GM18517 (cell line): ENCODE measurements at regions not wholly inside any gene's neighbourhood (a gene's known extent, or its start where the extent isn't known, plus 50 kb on each side); places are given as distances from the start of the nearest gene placed in this dataset.

Experiments used
- ATAC-seq: cut with Tn5 transposase; IDR thresholded peaks from one replicate; pipeline ENCODE4 v1.9.1; 2021; ENCODE audit warnings: mild to moderate bottlenecking, moderate library complexity; ENCODE audit not compliant: unreplicated experiment

DNA sequence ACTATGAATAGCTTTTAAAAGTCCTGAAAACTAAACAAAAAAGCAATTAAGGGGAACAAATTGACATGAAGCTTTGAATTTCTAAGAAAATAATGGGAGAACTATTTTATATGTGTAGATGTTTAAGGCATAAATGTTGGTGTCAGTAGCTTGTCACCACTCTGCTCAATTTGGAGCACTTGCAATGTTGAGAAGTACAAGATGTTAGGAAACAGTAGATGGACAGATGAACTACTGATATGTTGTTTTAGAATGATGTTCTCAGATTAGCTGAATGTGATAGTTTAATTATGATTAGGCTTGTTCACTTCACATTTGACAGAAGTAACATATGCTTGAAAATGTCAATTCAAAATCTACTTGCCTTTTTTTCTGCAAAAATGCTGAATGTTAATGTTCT, 525.7 kb upstream of the IGFBP7 start:
- ATAC-seq, result no peak

DNA sequence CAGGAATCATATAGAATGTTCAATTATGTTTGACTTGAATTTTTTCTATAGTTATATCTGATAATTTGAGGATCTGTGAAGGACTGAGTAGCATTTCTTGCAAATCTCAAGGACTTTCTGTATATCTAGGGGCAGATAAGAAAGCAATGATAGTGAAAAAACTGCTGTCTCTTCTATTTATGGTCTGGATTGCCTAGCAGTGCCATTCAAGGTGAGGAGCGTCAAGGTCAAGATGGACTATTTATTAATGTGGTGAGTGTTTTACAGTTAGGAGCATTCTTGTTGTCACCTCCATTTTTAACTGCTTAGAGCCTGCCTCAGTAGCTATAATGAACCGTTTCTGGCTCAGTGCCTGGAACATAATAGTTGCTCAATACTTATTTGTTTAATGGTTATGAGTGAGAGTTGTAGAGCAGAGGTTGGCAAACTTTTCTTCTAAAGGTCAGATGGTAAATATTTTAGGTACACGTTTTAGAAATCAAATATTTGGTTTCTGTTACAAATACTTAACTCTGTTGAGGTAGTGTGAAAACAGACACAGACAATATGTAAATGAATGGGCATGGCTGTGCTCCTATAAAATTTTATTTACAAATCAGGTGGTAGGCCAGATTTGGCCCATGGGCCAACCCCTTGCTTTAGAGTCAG, 523.2 kb upstream of the IGFBP7 start:
- ATAC-seq, result no peak

DNA sequence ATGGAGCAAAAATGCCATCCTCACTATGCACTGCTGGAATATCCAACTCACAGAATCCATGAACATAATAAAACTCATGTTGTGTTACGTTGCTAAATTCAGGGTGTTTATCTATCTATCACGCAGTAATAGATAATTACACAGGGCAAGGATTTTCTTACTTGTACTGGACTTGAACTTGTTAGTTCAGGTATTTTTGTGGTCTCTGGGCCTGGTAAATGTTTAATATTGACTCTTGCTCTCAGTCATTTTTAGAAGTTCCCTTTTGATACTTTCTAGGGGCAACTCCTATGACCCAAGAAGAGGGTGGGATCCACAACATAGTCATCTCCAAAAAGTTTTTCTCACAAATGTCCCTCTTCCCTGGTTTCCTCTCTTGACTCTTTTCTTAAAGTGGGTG, 522.4 kb upstream of the IGFBP7 start:
- ATAC-seq, result peak; percentile 52

DNA sequence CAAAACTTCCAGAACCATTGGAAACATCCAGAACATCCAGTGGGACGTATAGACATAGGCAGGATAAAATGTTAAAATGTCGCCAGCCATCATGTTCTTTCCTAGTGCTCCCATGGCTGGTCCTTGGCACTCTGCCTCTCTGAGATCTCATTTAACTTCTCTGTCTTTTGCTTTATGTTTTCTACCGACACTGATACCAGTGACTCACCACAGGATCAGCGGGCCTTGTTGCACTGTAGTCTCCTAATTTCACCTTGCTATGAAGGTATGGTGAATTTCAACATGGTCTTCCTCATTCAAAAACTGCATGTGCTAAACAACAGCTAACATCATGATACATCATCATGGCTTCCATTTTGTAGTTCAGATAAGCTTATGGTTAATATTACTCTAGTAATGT, 521.0 kb upstream of the IGFBP7 start:
- ATAC-seq, result no peak

DNA sequence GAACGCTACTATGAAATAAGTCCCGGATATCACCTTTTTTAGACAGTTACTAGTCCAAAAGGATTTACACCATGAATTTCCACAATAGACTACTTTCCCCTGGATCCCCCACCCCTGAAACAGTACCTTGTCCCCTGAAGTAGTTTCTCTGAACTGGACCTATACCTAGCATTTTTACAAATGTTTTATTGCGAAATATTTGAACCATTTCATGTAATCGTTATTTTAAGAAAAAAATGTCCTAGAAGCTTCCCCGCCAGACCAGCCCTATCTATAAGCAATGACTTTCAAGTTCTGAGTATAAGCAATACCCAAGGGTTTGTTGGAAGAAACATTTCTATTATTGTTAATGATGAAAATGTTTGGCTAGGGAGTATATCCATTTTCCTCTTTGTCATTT, 517.8 kb upstream of the IGFBP7 start:
- no peak for ATAC-seq

DNA sequence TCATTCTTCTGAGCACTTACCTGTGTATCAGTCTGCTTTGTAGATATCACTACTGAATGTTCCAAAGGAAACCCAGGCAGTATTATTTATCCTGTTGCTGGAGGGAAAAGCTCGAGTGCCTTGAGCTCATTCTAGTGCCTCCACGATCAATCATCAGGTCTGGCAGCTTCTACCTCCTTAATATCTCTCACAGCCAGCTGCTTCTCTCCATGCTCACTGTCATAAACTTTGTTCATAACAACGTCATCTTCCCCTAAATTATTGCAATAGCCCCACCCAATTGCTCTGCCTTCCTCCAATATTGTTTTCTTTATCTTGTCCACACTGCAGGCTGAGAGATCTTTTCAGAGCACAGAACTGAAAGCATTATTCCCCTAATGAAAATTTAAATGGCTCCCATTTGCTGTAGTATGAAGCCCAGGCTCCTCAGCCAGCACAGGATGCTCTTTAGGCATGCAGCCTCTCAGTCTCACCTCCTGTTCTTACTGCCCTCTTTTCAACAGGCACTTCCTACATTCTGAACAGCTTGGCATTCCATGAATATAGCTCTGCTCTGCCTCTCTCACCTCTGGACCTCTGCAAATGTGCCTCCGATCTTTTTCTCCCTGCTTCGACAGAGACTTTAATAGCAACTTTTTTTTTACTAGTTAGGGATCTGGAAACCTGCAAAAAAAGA, 504.2 kb upstream of the IGFBP7 start:
- ATAC-seq, result no peak

DNA sequence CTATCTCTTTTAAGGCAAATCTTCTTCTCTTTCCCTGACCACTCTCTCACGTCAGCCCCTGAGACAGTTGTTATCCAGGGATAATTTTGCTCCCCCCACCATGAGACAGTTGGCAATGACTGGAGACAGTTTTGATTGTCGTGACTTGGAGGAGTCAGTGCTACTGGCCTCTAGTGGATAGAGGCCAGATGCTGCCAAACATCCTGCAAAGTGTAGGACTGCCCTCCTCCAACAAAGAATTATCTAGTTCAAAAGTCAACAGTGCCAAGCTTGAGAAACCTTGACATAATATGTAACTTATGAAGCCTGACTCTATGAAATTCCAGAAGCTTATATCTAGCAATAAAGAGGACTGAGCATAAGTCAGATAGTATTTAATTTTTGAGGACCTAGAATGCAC, 502.1 kb upstream of the IGFBP7 start:
- no peak for ATAC-seq

DNA sequence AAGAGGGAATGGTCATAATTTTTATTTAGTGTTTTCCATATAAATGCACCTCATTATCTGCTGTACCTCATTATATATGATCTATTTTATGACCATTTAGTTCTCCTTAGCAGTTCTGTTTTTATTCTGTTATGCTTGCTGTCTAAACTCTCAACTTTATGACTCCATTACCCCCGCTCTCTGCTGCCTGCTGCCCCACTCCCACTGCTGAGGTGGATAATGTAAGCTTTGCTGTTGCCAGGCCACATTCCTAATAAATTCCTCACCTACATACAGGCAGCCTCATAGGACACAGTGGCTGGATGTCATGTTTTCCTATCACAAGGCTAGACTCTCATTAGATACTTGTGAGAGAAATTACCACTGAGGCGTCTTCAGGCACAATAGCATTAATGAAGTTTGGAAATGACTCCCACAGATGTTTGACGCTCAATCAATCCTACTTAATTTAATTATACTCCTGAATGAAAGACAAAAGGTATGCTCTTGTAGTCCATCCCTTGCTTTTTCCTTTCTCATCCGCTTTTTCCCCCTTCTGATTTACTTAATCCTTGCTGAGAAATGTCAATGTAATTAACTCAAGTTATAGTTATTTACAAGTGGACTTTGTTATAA, 497.5 kb upstream of the IGFBP7 start:
- no peak for ATAC-seq

DNA sequence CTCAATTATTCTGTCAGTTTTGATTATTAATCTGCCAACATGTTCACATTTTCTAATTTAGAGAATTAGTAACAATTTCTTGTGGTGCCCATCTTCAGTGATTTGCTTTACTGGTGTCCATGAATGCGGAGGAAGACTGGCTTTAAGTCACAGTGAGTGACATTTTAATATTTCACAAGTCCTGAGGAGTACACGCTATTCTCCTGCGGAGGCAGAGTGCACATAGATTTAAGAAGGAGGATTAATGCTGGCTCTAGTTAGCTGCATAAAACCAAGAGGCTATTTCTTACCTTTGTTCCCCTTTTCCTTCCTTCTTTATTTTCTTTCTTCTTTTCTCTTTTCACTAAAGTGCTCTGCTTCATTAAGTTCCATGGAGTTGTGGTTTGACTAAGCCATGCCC, 495.2 kb upstream of the IGFBP7 start:
- ATAC-seq, result no peak

DNA sequence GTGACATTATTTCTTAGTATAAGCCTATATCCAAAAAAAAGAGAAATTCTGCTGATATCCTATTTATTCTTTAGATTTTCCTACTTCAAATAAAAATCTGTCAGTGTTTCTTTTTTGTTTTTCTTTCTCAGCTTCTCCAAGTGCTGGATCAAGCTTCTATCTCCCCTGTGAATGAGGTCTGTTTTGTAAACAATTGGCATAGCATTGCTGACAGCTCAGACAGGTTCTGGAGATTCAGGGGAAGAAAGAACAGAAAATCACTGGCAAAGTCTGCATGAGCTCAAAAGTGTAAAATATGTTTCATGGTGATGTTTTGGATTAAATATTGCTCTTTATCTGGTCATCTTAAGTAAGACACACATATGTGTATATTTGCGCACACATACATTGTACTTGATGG, 492.0 kb upstream of the IGFBP7 start:
- no peak for ATAC-seq

DNA sequence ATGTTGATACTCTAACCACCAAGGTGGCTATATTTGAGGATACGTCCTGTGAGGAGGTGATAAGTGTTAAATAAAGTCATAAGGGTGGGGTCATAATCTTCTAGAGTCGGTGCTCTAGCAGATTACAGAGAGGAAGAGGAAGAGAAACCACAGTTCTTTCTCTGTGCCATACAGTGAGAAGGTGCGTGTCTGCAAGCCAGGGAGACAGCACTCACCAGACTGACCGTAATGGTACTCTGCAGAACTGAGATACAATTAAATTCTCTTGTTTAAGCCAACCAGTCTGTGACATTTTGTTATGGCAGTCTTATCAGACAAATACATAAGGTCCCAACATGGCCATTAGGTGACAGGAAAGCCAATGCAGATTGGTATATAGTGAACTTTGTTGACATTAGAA, 480.9 kb upstream of the IGFBP7 start:
- peak; percentile 78 for ATAC-seq

DNA sequence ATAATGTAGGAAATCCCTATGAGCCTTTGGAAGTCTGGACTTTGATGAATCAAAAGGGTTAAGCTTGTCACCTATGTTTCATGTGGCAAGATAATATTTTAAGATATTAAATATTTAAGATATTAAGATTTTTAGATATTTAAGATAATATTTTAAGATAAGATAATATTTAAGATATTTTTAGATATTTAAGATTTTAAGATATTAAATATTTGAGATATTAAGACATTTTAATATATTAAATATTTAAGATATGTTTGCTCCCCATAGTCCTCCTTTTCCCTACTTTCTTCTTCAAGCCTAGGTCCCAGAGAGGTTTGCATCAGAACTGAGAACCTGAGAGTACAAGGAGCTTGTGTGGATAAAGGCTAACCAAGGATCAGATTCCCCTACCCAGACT, 478.4 kb upstream of the IGFBP7 start:
- ATAC-seq, result no peak

DNA sequence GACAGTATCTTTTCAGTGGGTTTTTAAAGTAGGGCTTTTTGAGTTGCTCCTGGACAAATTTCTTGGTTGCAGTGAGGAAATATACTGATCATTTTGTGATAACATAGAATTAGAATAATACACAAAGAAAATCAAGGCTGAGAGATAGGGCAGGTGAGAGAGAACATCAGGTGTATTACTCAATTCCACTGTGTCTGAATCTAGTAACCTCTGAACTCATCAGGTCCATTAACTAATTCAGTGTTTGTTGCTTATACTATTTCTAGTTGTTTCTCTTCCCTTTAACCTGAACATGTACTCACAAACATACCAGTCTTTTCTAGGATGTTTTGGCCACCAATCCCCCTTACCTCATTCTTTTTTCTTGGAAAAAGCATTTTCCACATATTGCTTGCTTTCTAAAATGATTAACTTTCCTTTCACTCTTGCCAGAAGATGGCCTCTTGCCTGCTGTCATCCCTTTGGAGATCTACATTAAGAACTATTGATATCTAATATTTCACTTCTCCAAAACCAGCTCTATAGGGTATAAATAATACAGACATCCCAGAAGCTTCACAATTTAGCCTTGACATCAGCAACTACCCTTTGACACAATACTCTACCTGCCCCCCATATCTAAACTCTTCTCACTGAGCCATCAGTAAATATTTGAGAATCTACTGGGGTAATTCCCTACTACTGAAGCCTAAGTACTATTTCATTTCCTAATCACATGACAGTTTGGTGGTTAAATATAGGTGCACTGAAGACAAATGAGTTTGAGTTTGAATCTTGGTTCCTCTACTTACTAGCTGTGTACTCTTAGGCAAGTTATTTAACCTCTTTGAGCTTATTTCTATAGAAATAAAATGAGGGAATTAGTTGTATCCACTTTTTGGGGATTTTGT, 470.8 kb upstream of the IGFBP7 start:
- ATAC-seq, result peak; percentile 96

DNA sequence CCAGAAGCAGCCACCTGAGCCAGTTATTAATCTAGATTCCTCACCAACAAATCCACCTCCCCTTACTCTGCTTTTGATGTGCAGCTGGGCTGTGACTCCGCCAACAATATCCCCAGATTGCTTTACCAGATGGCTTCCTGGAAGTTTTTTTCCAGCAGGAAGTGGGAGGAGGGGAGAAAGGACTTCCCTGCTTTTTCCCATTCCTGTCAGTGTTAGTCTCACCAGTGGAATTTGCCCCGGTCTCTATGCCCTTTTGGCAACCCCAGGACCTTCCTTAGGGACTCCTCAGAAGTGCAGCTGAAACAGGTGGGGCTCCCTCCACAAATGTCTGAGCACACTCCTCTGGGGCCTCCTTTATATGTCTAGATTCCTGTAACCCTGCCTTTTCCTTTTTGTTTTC, 465.2 kb upstream of the IGFBP7 start:
- no peak for ATAC-seq

DNA sequence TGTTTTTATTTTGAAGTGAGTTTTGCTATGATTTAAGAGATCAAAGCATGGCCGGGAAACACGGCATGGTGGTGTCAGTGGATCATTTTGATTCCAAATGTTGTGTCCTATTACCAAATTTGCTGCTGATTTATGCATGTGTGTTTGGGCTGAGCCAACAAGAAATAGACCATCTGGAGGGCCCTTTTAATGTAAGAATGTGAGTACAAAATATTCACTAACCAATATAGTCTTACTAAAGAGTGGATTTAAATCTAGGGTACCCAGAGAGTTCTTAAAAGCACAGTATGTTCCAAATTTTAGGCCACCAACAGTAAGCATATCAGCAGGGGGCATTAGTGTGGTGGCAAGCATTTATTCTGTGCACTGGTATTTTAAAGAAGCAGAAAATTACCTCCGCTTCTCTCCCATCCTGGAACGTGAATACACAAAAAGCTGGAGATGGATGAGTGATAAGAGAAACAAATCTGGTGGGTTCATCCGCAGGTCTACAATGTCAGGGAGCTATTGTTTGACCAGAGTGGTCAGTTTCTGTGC, 444.4 kb upstream of the IGFBP7 start:
- ATAC-seq, result no peak

DNA sequence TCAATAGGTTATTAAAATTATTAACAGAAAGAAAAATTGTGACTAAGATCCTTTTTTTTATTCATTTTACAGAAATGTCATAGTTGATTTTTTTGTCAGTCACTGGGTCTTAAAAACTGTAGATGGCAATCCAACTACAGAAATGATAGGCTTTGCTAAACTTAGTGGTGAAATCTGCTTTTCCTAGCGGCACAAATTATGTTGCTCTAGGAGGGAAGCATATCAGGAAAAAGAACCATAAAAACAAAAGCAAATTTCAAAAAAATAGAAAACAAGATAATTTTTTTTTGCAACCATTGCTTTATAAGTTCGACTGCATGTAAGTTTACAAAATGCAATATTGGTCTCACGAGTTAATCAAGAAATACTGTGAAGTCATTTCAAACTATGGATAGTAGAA, 443.5 kb upstream of the IGFBP7 start:
- ATAC-seq, result no peak

DNA sequence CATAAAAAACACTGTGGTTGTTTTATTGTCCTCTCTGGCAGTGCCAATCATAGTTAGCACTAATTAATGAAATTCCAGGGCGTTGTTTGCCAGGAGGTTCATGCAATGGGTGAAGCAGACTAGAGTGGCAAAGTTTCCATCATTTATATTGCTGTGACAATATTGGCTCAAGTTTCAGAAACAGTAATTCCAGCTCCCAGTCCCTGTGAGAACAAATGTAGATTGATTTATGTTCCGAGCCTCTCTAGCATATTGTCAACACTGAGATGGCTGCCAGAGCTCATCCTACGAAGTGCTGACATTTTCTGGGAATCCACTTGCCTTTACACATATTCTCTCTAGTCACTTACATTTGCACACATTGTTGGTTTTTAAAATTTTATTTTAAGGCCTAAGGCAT, 440.0 kb upstream of the IGFBP7 start:
- no peak for ATAC-seq

DNA sequence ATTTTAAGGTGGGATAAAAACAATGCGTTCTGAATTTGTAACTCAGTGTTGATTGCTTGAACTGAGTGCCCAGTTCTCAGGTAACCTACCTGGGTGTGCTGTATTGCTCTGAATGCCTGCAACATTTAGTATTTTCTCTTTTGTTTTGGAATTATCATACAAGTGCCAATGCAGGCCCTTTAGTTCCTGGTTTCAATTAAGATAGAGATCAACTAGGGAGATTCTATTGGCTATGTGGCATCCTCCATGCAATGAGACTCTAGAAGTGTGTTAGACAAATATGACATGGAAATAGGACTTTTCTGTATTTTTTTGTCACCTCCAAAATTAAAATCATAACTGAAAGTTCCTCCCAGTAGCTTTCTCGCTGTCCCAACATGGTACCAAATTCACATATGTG, 438.7 kb upstream of the IGFBP7 start:
- ATAC-seq, result no peak

DNA sequence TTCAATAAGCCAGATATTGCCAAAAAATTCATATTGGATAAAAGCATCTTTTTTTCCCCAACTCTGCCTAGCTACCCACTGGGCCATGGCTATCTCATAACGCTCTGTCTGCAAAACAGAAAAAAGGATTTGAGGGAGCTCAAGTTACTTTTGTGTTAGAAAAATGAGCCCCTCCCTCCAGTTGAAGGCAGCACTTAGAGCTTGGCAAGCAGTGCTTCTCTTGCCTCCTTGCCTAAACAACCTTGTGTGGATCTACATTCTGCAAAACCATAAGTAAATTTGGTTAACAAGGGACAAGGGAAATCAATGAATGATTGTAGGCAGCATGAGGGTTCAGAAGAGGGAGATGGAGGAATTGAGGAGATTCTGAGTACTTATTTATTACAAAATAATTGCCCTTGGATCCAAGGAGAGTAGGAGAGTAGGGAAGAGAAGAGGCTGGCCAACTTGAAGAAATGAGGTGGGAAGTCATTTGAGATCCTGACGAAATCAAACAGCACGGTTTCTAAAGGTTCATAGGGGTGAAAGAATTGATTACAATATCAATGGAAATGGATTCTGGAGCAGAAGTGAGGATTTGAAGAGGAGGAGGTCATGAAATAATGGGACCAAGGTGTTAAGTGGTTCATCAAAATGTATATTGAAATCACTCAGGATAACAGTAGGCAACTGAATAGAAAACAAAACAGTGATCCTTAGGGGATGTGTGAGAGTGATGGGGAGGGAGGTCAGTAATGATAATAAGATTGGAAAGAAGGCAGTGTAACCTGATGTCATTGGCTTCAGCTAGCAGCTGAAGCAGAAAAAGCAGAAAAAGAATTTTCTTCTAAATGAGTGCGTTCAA, 434.8 kb upstream of the IGFBP7 start:
- no peak for ATAC-seq

DNA sequence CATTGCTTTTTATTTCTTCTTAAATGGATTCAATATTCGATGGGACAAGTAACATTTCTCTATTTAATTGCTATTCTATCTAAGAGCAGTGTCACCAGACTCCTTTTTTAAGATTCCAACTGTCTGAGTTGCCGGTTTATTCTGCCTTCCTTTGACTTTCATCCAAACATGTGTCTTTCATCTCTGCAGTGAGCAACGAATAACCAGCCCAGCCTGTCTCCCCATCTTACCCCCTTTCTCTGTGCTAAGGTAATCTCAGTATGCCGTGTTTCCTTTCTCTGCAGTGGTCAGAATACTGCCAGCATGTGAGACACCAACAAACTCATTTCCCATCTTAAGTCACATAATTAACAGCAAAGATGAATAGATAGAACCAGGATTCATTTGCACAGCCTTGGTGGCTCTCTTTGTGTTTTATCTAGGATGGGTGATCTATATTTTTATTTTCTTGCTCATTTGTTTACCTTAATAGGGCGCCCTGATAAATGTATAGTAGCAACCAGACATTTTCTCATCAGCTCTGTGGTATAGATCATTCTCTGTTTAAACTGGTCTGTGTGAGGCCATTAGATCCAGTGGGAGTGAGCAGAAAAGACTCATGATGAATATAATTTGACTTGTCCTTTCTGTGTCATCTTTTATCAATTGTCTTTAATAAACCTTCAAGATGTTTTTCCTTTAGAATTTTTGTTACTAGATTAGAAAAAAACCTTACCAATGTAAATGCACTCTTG, 394.8 kb upstream of the IGFBP7 start:
- ATAC-seq, result no peak
